Smooth muscle cell (in vitro differentiated cells): ENCODE measurements at regions not wholly inside any gene's neighbourhood (a gene's known extent, or its start where the extent isn't known, plus 50 kb on each side); places are given as distances from the start of the nearest gene placed in this dataset. TPM values are rescaled to one million over a fixed set of nuclear protein-coding genes. Genes with fewer than 3 reads are reported as not detected.
"Not testable (repeated sequence)": the region's sequence is repeated elsewhere in the genome, so short reads cannot be mapped to it uniquely, and the experiment has no call there.

Source experiments
- DNase-seq: peaks from one replicate; lab custom pipeline; 2025; ENCODE audit not compliant: unreplicated experiment; lab: John Stamatoyannopoulos, UW
- H2AFZ ChIP-seq: fragments of 200-600 bp; sonication (generic); 2 replicates; pipeline ENCODE4 v1.6.0; 2016; ENCODE audit warnings: antibody characterized with exemption, low read depth, mild to moderate bottlenecking
- H3F3A ChIP-seq: fragments of 200-600 bp; sonication (generic); 2 replicates; pipeline ENCODE4 v1.6.0; 2017; ENCODE audit warnings: antibody characterized with exemption, low read depth
- H3K27ac ChIP-seq: fragments of 200-600 bp; sonication (generic); 2 replicates; pipeline ENCODE4 v1.5.1; 2016; ENCODE audit warnings: low read depth, mild to moderate bottlenecking
- H3K27me3 ChIP-seq: fragments of 200-600 bp; sonication (generic); 2 replicates; pipeline ENCODE4 v1.6.1; 2016; ENCODE audit warnings: low read depth, mild to moderate bottlenecking
- H3K36me3 ChIP-seq: fragments of 200-600 bp; sonication (generic); 2 replicates; pipeline ENCODE4 v1.5.1; 2016; ENCODE audit warnings: low read depth
- H3K4me1 ChIP-seq: fragments of 200-600 bp; sonication (generic); 2 replicates; pipeline ENCODE4 v1.5.1; 2016; ENCODE audit warnings: low read depth
- H3K4me2 ChIP-seq: fragments of 200-600 bp; sonication (generic); 2 replicates; pipeline ENCODE4 v1.6.0; 2016; ENCODE audit warnings: mild to moderate bottlenecking
- H3K4me3 ChIP-seq: fragments of 200-600 bp; sonication (generic); 2 replicates; pipeline ENCODE4 v1.5.1; 2016; ENCODE audit warnings: mild to moderate bottlenecking
- H3K79me2 ChIP-seq: fragments of 200-600 bp; sonication (generic); 2 replicates; pipeline ENCODE4 v1.6.0; 2016; ENCODE audit warnings: low read depth, mild to moderate bottlenecking
- H3K9ac ChIP-seq: fragments of 200-600 bp; sonication (generic); 2 replicates; pipeline ENCODE4 v1.6.0; 2016; ENCODE audit warnings: low read depth
- H3K9me3 ChIP-seq: fragments of 200-600 bp; sonication (generic); replicated peaks from 2 replicates; pipeline ENCODE4 v1.5.1; 2016; ENCODE audit warnings: low read depth
- H4K20me1 ChIP-seq: fragments of 200-600 bp; sonication (generic); 2 replicates; pipeline ENCODE4 v1.6.0; 2016; ENCODE audit warnings: low read depth
- WGBS: methylation state at CpG from one replicate; pipeline ENCODE4 v1.1.7; 2016; ENCODE audit warnings: low lambda C conversion rate; 5-methylcytosine and 5-hydroxymethylcytosine counted together
- small RNA-seq: library from RNA; depleted of rRNA; stranded (forward); fragments of <200 nt; gene quantifications from one replicate; pipeline ENCODE3, GENCODE V24; 2014
- TF ChIP-seq, protein P1 (sequence below): fragments of 200-600 bp; sonication (generic); IDR thresholded peaks from 2 replicates; pipeline ENCODE4 v1.5.1; 2017; ENCODE audit warnings: borderline replicate concordance, mild to moderate bottlenecking, antibody characterized with exemption; ENCODE audit not compliant: insufficient read depth, poor library complexity, severe bottlenecking

DNA sequence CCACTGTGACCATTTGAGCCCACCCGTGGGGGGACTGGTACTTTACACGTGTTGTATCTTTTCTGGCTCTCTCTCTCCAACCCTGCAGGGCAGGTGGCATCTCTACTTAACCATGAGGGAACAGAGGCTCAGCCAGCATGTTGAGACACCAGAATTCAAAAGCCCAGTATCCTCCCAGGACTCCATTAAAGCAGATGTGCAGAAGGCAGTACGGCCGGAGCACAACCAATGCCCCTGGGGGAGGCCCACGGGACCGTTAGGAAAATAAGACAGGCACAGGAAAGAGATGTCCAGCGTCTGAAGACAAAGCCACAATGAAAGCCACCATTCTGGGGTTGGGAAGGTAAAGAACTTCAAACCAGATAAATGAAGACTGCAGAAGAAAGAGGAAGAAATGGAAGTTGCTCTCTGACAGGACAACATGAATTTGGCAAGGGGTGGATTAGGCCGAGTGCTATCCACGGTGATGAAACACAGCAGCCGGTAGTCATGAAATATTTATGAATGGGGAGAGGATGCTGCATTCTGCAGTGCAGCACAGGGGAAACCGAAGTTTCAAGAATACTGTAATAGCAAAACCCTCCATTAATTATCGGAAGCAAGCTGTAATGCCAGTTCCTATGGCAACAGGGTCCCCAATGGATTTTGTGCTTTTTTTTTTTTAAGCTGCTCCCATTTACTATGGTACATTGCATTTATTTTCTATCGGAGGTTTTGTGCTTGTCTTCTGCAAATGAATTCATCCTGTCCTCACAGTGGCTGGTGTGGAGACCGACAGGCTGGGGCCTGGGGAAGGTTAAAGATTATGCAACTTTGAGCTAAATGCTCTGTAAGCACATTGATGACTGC, 179.4 kb downstream of the NRN1 start:
- Histone ChIP-seq H4K20me1 (no peaks in the 10 kb centered on the region), H3K4me3 (no peak overlapping the region), H3K4me2 (no peak overlapping the region), H3K36me3 (no peaks in the 10 kb centered on the region), H3K27ac (no peak overlapping the region), H2AFZ (no peak overlapping the region), H3K4me1 (no peaks in the 10 kb centered on the region), H3K27me3 (no peaks in the 10 kb centered on the region), H3F3A (no peaks in the 10 kb centered on the region), H3K9ac (no peak overlapping the region), H3K9me3 (no peaks in the 10 kb centered on the region), H3K79me2 (no peaks in the 10 kb centered on the region)
- TF ChIP-seq, protein P1, sequence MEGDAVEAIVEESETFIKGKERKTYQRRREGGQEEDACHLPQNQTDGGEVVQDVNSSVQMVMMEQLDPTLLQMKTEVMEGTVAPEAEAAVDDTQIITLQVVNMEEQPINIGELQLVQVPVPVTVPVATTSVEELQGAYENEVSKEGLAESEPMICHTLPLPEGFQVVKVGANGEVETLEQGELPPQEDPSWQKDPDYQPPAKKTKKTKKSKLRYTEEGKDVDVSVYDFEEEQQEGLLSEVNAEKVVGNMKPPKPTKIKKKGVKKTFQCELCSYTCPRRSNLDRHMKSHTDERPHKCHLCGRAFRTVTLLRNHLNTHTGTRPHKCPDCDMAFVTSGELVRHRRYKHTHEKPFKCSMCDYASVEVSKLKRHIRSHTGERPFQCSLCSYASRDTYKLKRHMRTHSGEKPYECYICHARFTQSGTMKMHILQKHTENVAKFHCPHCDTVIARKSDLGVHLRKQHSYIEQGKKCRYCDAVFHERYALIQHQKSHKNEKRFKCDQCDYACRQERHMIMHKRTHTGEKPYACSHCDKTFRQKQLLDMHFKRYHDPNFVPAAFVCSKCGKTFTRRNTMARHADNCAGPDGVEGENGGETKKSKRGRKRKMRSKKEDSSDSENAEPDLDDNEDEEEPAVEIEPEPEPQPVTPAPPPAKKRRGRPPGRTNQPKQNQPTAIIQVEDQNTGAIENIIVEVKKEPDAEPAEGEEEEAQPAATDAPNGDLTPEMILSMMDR, result no peak
- WGBS, result 87% methylated on average over 14 of the region's 14 CpGs
- DNase-seq, result no peak

DNA sequence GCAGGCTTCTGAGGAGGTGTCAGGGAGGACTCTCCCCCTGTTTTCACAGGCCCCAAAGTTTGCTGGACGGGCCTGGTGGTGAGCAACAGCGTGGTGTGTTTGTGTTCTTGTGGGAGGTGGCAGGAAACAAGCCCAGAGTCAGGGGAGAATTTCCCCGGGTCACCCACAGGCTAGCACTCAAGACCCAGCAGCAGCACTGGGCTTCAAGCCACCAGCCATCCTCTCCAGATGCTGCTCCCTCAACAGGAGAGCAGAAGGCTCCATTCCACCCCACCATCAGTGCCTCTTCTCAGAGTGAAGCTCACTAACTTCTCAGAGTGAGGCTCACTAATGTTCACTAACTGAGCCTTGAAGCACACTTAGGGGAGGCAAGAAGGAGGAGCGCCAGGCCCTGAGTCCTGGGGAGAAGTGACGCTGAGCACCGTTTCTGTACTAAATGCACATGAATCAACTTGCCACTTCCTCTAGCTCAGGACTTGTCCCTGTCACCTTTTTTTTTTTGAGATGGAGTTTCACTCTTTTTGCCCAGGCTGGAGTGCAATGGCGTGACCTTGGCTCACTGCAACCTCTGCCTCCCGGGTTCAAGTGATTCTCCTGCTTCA, 182.2 kb downstream of the NRN1 start:
- H3K9ac ChIP-seq, H3K4me2 ChIP-seq, H3F3A ChIP-seq, H3K9me3 ChIP-seq, H3K4me3 ChIP-seq, H4K20me1 ChIP-seq, H3K79me2 ChIP-seq, DNase-seq, H3K27me3 ChIP-seq, H3K27ac ChIP-seq, H3K36me3 ChIP-seq, H3K4me1 ChIP-seq, H2AFZ ChIP-seq: not testable (repeated sequence)
- 92% methylated on average over 8 of the region's 8 CpGs for WGBS

Small RNA genes in the stretch of these regions (small RNA-seq; reads per million reads assigned to genes)
- not detected for gene RN7SL221P
